NCI-H226 (cell line): ENCODE measurements at regions not wholly inside any gene's neighbourhood (a gene's known extent, or its start where the extent isn't known, plus 50 kb on each side); places are given as distances from the start of the nearest gene placed in this dataset.
"Not testable (repeated sequence)": the region's sequence is repeated elsewhere in the genome, so short reads cannot be mapped to it uniquely, and the experiment has no call there.

Source experiments
- DNase-seq: peaks from one replicate; pipeline ENCODE4 v3.0.0-alpha.2; 2015

GRCh38 chr14:27278341-27278740 lies 680.5 kb upstream of the NOVA1 start:
- DNase-seq: no peak

DNA sequence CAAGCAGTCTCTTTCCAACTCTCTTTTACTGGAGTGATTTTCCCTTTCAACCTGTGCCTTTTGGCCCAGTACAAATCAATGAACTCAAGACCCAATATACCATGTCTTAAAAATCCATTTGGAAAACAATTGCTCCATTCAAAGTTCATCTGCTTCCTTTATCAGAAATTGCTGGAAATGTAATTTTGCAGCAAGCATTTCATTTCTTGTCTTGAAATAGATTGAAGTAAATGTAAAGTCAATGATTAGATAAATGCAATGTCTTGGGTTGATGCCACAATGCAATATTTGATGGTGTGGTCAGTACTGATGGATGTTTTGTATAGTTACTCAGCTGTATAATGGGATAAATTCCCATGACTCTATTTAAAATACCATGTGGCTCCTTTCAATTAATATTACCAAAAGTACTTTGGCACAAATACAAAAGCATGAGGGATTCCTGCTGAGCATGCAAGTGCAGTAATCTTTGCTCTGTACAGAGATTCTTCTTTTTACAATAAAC lies 707.7 kb upstream of the NOVA1 start:
- DNase-seq: no peak

DNA sequence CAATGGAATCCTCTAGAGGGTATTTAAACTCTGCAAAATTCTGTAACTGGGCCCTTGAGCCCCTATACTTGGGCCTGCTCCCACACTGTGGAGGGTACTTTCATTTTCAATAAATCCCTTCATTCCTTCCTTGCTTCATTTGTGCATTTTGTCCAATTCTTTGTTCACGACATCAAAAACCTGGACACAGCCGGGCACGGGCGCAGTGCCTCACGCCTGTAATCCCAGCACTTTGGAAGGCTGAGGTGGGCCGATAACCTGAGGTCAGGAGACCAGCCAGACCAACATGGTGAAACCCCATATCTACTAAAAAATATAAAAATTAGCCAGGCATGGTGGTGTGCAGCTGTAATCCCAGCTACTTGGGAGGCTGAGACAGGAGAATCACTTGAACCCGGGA lies 714.9 kb upstream of the NOVA1 start:
- not testable (repeated sequence) for DNase-seq

DNA sequence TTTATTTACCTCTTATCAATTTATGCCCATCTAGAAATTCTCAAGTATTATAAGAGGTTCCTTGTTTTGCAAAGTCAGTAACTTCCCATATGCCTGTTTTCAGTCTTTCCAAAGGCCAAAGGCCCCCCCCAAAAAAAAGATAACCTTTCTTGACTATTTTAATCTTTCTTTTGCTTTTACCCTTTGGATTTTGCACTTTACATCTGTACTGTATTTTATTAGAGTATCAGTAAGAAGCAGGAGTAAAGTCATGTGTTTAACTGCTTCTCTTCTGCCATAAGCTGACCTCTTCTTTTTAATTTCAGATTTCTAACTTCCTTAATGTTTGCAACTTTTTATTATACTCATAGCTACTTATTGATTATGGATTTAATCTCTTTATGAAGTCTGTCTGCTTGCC lies 716.4 kb upstream of the NOVA1 start:
- DNase-seq: no peak

DNA sequence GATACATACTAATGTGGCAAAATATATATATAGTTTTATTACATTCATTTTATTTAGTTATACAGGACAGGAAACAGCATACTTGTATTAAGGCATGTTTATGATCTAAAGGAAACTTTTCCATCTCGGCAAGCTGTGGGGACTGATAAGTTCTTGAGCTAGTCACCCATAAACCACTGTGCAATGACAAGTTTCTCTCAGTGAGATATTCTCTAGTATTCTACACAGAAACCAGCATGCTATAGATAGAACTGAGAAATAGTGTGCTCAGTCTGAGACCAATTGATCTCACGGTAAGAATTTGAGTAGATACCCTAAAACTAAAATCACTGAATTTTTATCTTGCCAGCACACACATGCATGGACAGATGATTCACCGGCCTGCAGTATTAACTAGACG lies 717.6 kb upstream of the NOVA1 start:
- no peak for DNase-seq

GRCh38 chr14:27315947-27316346 lies 718.1 kb upstream of the NOVA1 start:
- no peak for DNase-seq

DNA sequence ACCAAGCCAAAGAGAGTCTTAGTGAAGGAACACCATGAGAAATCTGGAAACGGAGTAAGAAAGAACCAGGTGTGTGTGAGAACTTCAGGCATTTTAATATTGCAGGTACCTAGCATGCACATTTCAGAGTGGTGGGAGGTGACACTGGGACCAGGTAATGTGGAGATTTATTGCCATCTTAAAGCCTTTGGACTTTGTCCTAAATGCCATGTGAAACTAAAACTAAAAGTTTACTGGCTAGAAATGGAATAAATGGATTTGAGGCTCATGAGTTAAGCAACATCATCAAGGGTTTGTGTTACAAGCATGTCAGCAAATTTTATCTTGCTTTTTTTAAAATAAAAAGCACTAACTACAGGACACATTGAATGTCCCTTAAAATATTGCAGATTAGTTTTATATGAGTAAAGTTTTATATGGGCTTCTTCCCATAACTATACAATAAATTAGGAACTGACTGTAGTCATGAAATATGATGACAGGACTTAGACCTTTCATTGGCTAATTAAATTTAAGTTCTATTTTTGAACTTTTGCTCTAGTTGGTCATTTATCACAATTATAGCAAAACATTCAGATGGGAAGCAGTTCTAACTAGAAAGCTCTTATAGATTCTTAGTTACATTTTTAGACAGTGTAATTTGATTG lies 721.1 kb upstream of the NOVA1 start:
- DNase-seq: no peak

DNA sequence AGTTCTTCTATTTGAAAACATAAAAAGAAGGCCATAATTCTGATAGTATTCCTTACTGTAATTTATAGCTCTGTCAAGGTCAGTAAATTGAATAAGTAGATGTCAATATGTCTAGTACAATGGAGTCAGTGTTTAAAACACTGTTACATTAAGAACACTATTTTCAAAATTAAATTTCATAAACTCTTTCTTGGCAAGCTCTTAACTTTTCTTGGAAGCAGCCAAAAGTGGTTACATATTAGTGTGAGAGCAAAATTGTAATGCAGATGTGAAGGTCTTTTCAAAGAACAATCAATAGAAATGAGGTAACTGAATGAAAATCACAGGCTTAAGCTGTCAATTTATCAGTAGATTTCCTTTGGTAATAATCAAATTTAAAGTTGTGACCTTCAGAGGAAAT lies 722.4 kb upstream of the NOVA1 start:
- no peak for DNase-seq

DNA sequence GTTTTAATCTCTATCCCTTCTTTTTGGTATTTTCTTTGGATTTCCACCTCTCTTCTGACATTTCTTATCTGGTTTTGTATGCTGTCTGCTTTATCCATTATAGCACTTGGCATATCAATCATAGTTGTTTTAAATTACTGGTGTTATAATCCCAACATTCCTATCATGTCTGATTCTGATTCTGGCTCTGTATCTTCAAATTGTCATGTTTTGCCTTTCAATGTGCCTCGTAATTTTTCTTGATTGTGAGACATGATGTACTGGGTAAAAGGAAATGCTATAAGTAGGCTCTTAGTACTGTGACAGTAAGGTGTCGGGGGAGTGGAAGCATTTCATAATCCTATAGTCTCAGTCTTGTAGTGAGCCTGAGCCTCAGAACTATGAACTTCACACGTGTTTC lies 729.3 kb upstream of the NOVA1 start:
- DNase-seq: no peak

- no peak for DNase-seq
Observed at GRCh38 chr14:27338012-27338411, 740.2 kb upstream of the NOVA1 start.

DNA sequence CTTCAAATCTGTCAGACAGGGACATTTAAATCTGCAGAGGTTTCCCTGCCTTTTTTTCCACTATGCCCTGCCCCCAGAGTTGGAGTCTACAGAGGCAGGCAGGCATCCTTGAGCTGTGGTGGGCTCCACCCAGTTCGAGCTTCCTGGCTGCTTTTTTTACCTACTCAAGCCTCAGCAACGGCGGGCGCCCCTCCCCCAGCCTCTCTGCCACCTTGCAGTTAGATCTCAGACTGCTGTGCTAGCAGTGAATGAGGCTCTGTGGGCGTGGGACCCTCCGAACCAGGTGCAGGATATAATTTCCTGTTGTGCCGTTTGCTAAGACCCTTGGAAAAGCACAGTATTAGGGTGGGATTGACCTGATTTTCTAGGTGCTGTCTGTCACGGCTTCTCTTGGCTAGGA lies 765.2 kb upstream of the NOVA1 start:
- not testable (repeated sequence) for DNase-seq

DNA sequence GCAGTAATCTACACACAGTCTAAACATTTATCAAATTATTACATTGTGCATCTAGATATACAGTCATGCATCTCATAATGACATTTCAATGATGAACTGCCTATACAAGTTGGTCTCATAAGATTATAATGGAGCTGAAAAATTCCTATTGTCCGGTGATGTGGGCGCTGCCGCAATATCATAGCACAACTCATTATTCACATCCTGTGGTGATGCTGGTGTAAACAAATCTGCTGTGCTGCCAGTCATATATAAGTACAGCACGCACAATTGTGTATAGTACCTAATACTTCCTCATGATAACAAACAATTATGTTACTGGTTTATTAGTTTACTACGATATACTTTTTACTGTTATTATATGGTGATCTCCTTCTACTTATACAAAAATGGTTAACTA lies 768.8 kb upstream of the NOVA1 start:
- DNase-seq: no peak

DNA sequence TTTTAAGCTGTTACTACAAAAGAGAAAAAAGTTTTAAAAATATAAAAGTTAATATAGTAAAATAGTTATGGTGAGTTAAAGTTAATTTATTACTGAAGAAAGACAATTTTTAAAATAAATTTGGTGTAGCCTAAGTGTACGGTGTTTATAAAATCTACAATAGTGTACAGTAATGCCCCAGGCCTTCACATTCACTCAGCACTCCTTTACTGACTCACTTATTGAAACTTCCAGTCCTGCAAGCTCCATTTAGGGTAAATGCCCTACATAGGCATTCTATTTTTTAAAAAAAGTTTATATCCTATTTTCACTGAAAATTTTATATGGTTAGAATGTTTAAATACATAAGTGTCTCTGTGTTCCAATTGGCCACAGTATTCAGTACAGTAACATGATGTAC lies 769.5 kb upstream of the NOVA1 start:
- no peak for DNase-seq

- no peak for DNase-seq
Observed at GRCh38 chr14:27370074-27370473, 772.2 kb upstream of the NOVA1 start.

DNA sequence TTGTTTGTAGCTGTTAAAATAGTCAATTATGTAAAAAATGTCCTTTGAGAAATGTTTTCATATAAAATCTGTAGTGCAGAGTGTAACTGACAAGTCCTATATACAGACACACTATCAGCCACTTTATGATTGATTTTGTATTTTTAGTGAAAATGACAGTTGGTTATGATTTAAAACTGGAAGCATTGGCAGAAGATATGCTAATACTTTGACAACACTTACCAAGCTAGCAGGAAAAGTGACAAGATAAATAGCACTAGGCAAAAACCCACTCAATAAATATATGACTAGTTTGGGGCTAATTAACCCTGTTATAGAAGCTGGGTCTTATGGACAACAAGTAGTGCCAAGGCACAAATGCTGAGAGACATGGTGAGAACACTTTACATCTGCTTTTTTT lies 772.9 kb upstream of the NOVA1 start:
- no peak for DNase-seq

DNA sequence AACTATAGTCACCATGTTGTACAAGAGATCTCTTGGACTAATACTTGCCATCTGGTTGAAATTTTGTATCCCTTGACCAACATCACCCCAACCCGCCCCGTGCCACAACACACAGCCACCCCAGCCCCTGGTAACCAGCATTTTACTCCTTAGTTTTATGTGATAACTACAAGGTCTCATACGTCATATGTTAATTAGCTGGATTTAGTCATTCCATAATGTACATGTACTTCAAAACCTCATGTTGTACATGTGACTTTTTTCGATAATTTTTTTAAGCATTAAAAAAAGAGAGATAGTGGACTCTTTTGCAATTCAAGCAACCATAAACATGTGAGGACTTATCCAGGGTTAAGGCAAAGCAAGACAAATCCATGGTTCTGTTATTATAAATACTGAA lies 773.4 kb upstream of the NOVA1 start:
- DNase-seq: no peak

- DNase-seq: no peak
Observed at GRCh38 chr14:27371868-27372267, 774.0 kb upstream of the NOVA1 start.

GRCh38 chr14:27372771-27373170 lies 774.9 kb upstream of the NOVA1 start:
- DNase-seq: no peak

DNA sequence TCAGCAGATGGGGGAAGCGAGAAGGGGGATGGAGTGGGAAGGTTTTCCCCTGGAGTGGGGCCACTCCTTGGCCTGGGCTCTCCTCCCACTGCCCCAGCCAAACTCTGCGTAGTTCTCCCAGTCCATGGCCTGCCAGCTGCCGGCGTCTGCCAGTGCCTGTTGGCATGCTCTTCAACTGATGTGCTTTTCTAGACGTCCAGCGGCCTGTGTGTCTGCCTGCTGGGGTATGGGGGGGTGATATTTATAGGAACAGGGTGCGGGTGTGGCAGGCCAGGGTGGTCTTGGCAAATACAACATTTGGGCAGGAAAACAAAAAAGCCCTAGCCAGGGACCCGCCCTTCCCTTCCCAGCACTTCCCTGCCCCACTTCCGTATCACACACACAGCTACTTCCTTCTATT lies 786.3 kb upstream of the NOVA1 start:
- no peak for DNase-seq

DNA sequence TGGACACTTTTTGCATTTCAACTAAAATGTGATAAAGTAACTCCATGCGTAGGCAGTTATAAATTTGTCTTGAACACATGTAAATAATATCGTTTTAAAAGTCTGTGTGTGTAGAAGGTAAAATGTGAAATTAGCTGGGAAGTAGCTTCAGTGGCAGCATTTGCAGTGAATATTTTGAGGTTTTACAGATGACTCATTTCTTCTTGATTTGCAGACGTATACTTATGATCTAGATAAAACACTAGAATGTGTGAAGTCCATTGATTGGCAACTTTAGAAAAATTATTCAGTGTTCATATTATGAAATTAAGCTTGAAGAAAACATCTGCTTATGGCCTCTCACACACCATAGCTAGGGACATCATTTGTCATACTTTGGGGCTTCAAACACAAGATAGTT lies 788.6 kb upstream of the NOVA1 start:
- DNase-seq: no peak

DNA sequence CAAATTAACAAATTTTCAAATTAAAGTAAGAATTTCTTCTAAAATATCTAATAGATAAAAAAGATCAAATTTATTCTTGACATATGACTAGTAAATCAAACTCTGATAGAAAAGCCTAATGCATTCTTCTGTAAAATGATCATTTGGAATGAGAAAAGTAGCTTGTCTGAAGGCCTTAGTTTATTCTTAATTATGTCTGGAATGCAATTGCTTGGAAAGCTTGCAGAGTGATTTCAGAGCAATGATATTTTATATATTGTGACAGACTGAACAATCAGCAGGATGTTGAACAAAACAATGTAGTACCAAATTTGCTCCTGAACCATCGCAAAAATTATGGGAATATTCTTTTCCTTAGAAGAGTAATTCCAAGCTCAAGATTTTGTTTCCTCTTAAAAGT lies 789.6 kb upstream of the NOVA1 start:
- no peak for DNase-seq

DNA sequence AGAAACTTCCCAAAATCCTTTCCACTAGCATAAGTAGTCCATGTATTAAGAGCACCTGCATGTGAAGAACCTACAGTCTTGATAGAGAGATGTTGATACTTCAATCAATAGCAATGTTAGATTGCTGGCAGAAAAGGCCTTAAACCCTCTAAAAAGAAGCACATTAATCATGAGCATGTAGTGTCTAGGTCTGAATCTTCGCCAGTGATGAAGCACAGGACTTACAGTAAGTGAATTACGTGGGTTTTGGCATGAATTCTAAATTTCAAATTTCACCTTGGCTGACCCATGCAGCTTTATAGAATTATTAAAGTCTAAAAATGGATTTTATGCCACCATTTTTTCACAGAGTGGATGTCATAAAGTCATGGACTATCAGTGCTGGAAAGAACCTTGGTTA lies 791.6 kb upstream of the NOVA1 start:
- DNase-seq: no peak

DNA sequence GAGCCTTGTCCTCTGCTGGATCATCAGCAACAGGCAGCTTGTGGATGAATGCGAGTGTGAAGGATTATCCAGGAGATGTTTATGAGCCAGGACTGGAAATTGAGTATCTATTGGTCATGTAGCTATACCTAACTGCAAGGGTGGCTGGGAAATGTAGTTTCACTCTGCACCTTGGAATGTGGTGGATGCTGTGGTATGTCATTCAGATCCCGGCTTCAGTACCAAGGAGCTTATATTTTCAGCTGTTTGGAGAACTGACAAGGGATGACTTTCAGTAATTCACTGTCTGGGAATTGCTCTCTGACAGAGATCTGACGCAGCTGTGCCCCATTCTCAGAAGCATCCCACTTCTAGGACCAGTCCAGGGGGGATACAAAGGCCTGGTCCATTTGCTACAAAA lies 792.3 kb upstream of the NOVA1 start:
- no peak for DNase-seq

GRCh38 chr14:27391331-27391730 lies 793.5 kb upstream of the NOVA1 start:
- DNase-seq: no peak

DNA sequence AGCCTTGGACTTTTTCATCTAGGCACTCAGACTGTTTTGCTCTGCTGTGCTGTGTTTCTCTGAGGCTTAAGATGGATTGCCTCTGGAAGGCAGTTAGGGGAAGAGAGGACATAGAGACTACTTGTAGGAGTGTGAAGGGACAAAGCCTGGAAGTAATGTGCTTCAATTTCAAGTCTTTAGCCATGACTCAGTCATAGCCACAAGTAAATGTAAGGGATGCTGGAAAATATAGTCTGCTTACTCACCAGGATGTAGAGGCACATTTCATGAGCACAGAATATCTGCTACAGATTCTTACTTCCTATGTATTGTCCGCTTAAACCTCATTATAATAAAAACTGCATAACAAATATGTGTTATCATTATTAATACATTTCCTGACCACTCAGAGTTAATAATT lies 794.3 kb upstream of the NOVA1 start:
- DNase-seq: no peak

DNA sequence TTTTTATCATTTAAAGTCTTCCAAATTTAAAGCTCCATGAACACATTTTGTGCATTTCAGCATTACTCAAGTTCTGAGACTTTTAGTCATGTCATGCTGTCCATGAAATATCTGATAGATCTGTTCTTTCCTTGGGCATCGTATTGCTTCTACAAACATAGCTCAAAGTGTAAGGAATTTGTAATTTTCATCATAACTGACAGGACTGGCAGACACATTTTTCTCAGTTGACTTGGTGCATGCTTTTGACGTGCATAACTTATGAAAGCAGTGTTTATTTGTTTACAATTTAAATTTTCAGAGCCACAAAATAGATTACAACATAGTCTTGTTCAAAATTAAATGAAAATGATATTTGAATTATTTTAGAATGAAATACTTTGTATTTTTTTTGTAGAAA lies 812.1 kb upstream of the NOVA1 start:
- DNase-seq: no peak
